Aorta (tissue), 5 donors: ENCODE measurements at regions not wholly inside any gene's neighbourhood (a gene's known extent, or its start where the extent isn't known, plus 50 kb on each side); places are given as distances from the start of the nearest gene placed in this dataset.

Source experiments
- ATAC-seq: fragments of 200-7000 bp; cut with Tn5 transposase; one replicate; pipeline ENCODE4 v1.9.1; 2022; ENCODE audit warnings: moderate library complexity; ENCODE audit not compliant: low FRiP score
- DNase-seq, 2 donors: peaks; one replicate each; pipeline ENCODE4 v3.0.0-alpha.2; 2020
- H3K27ac ChIP-seq, 2 donors: one replicate each; pipeline ENCODE4 v1.5.1; 2013; ENCODE audit warnings: low read length in 2 of 2, mild to moderate bottlenecking in 2 of 2, moderate library complexity in 2 of 2, control low read depth in 1 of 2, inconsistent platforms in 1 of 2, low read depth in 1 of 2
- H3K27me3 ChIP-seq, 2 donors: one replicate each; pipeline ENCODE4 v1.6.1; 2013; ENCODE audit warnings: control low read depth in 1 of 2, low read length in 1 of 2, mild to moderate bottlenecking in 1 of 2, moderate library complexity in 1 of 2; ENCODE audit not compliant: insufficient read depth in 2 of 2, control insufficient read depth in 1 of 2
- H3K36me3 ChIP-seq, 2 donors: one replicate each; pipeline ENCODE4 v1.6.1; 2013; ENCODE audit warnings: control low read depth in 1 of 2, low read length in 1 of 2, mild to moderate bottlenecking in 1 of 2; ENCODE audit not compliant: insufficient read depth in 2 of 2, control insufficient read depth in 1 of 2
- H3K4me1 ChIP-seq, 2 donors: one replicate each; pipeline ENCODE4 v1.6.1; 2013; ENCODE audit warnings: low read length in 2 of 2, control low read depth in 1 of 2, mild to moderate bottlenecking in 1 of 2, moderate library complexity in 1 of 2; ENCODE audit not compliant: insufficient read depth in 2 of 2, control insufficient read depth in 1 of 2
- H3K4me3 ChIP-seq, 2 donors: one replicate each; pipeline ENCODE4 v1.5.1; 2013; ENCODE audit warnings: low read length in 2 of 2, control low read depth in 1 of 2, mild to moderate bottlenecking in 1 of 2
- H3K9me3 ChIP-seq: one replicate; pipeline ENCODE4 v1.6.1; 2013; ENCODE audit warnings: mild to moderate bottlenecking, low read length; ENCODE audit not compliant: control insufficient read depth
- WGBS, 2 donors: extraction: QIAGEN DNeasy Blood & Tissue Kit; methylation state at CpG; one replicate each; pipeline ENCODE4 v1.1.7; 2013; 5-methylcytosine and 5-hydroxymethylcytosine counted together
- intact Hi-C, 2 donors: fragments of 100-400 bp; cut with DNase I; formaldehyde crosslinking; loops; one replicate each; pipeline versions ENCODE4 v1.14.2 to v1.15.0; 2022
- donor health status: healthy with polysubstance abuse.
- donor health status: Bipolar disorder and iron deficiency.
- donor health status: DM: no; HTN: no; CAD: no.
- donor health status: DM: no; HTN: no; CAD: no.
- donor health status: DM: yes; HTN: yes; CAD: no.

GRCh38 chr2:107285621-107286299, 399.8 kb upstream of the ST6GAL2 start:
- H3K27me3 ChIP-seq, result no peaks in the 10 kb centered on the region
- no peak overlapping the region for H3K27ac ChIP-seq
- 95 to 98% methylated on average over 3 of the region's 3 CpGs for WGBS, 2 donors
- no peak overlapping the region for H3K4me3 ChIP-seq
- DNase-seq (no peak), ATAC-seq (no peak)
- intact Hi-C loops, result no loop called here
- H3K4me1 ChIP-seq, result no peaks in the 10 kb centered on the region
- H3K36me3 ChIP-seq, result no peaks in the 10 kb centered on the region
- H3K9me3 ChIP-seq, result no peaks in the 10 kb centered on the region

GRCh38 chr2:107290041-107290440, 404.1 kb upstream of the ST6GAL2 start:
- DNase-seq (no peak), ATAC-seq (no peak)
- intact Hi-C loops, result no loop called here
- no peaks in the 10 kb centered on the region for H3K9me3 ChIP-seq
- no peaks in the 10 kb centered on the region for H3K4me1 ChIP-seq
- WGBS, 2 donors, result 91 to 93% methylated on average over 3 of the region's 3 CpGs
- no peak overlapping the region for H3K4me3 ChIP-seq
- H3K27ac ChIP-seq, result no peak overlapping the region
- no peaks in the 10 kb centered on the region for H3K36me3 ChIP-seq
- H3K27me3 ChIP-seq, result no peaks in the 10 kb centered on the region

DNA sequence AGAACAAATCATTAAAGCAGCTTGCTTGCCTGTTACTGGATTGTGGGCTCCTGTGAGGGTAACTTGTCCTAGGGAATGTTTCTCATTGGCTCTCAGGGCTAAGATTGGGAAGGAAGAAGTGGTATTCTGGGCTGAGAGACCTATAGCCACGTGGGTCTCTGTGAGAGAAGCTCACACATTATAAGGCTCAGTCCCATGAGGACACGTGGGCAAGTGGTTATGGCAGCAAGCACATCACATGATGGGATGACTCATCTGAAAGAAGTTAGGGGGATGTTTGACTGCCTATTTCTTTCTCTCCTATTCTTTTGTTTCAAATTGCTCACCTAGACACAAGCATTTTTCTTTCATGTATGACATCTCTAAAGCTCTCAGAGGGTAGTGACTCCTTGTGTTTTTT, 418.0 kb upstream of the ST6GAL2 start:
- Histone ChIP-seq H3K4me1 (no peaks in the 10 kb centered on the region), H3K27me3 (no peaks in the 10 kb centered on the region), H3K9me3 (no peaks in the 10 kb centered on the region), H3K27ac (no peak overlapping the region), H3K4me3 (no peak overlapping the region), H3K36me3 (no peaks in the 10 kb centered on the region)
- DNase-seq, result no peak
- 37 to 49% methylated on average over 2 of the region's 2 CpGs for WGBS, 2 donors
- intact Hi-C loops, result no loop called here
- no peak for ATAC-seq

GRCh38 chr2:107305966-107306365, 420.0 kb upstream of the ST6GAL2 start:
- H3K36me3 ChIP-seq, result no peaks in the 10 kb centered on the region
- no peaks in the 10 kb centered on the region for H3K9me3 ChIP-seq
- DNase-seq, result no peak
- no peak overlapping the region for H3K27ac ChIP-seq
- no peak for ATAC-seq
- no peak overlapping the region for H3K4me3 ChIP-seq
- no peaks in the 10 kb centered on the region for H3K27me3 ChIP-seq
- H3K4me1 ChIP-seq, result no peaks in the 10 kb centered on the region
- WGBS, 2 donors, result 66 to 72% methylated on average over 4 of the region's 4 CpGs
- intact Hi-C loops, result loop anchor here in 1 of 2 donors (5.0 kb wide), 1 partner anchor 111 kb away; no protein-coding TSS in a partner anchor

GRCh38 chr2:107306881-107307280, 420.9 kb upstream of the ST6GAL2 start:
- intact Hi-C loops, result loop anchor here in 1 of 2 donors (5.0 kb wide), 1 partner anchor 110 kb away; no protein-coding TSS in a partner anchor
- Histone ChIP-seq H3K4me3 (no peak overlapping the region), H3K9me3 (no peaks in the 10 kb centered on the region), H3K27me3 (no peaks in the 10 kb centered on the region), H3K27ac (no peak overlapping the region), H3K4me1 (no peaks in the 10 kb centered on the region), H3K36me3 (no peaks in the 10 kb centered on the region)
- DNase-seq (no peak), ATAC-seq (no peak)
- 77 to 81% methylated on average over 2 of the region's 2 CpGs for WGBS, 2 donors

GRCh38 chr2:107308835-107309234, 422.9 kb upstream of the ST6GAL2 start:
- no peaks in the 10 kb centered on the region for H3K9me3 ChIP-seq
- no peaks in the 10 kb centered on the region for H3K27me3 ChIP-seq
- no peak overlapping the region for H3K4me3 ChIP-seq
- ATAC-seq (no peak), DNase-seq (no peak)
- WGBS, 2 donors, result 3 to 9% methylated on average over 1 of the region's 1 CpG
- intact Hi-C loops, result loop anchor here in 1 of 2 donors (5.0 kb wide), 1 partner anchor 108 kb away; no protein-coding TSS in a partner anchor
- H3K4me1 ChIP-seq, result no peaks in the 10 kb centered on the region
- H3K36me3 ChIP-seq, result no peaks in the 10 kb centered on the region
- H3K27ac ChIP-seq, result no peak overlapping the region

DNA sequence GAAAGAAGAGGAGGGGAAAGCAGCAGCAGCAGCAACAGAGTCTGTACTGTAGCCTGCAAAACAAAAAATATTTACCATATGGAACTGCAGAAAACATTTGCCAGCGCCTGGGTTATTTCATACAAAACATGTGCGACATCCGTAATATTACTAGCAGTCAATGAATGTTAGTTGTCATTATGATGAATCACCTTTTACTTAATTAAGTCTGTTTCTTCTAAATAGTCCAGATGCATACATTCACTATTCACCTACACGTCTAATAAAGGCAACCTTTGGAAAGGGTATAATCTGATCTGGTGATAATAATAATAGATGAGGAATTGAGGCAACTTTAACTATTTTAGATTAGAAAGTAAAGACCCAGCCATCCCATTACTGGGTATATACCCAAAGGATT, 426.3 kb upstream of the ST6GAL2 start:
- no peak for ATAC-seq
- intact Hi-C loops, result no loop called here
- Histone ChIP-seq H3K4me3 (no peak overlapping the region), H3K4me1 (no peaks in the 10 kb centered on the region), H3K36me3 (no peaks in the 10 kb centered on the region), H3K27me3 (no peaks in the 10 kb centered on the region), H3K27ac (no peak overlapping the region), H3K9me3 (no peaks in the 10 kb centered on the region)
- 95 to 96% methylated on average over 4 of the region's 4 CpGs for WGBS, 2 donors
- DNase-seq, result no peak

DNA sequence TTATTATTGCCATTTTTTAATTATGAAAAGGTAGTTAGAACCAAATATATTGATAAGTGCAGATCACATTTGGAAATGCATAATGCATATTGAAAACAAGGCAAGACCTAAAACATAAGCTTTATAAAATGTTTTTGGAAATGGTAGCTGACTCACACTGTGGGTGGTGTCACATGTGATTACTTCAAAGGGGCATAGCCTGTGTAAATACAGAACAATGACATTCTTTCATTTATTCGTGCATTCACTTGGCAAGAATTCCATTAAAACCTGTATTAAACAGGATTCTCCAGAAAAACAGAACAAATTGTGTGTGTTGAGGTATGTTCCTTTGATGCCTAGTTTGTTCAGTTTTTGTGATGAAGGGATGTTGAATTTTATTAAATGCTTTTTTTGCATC, 427.3 kb upstream of the ST6GAL2 start:
- no peak for DNase-seq
- 16 to 20% methylated on average over 1 of the region's 1 CpG for WGBS, 2 donors
- Histone ChIP-seq H3K27ac (no peak overlapping the region), H3K4me3 (no peak overlapping the region), H3K4me1 (no peaks in the 10 kb centered on the region), H3K27me3 (no peaks in the 10 kb centered on the region), H3K36me3 (no peaks in the 10 kb centered on the region), H3K9me3 (no peaks in the 10 kb centered on the region)
- ATAC-seq, result no peak
- intact Hi-C loops, result no loop called here

DNA sequence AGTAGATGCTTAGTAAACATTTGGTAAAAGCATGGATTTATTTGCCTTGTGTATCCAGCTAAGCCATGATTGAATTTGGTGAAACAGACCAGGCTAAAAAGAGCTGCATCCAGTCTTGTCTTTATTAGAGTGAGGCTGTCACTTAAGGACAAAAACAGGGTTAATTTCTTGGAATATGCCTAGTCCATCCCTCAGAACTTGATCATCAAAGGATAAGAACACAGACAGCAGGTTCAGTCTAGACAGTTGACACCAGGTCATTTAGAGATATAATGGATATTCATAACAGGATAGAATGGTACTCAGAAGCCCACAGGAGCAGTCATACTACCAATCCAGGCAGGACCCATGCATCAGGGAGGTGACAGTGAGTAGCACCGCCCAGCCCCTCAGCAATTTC, 434.9 kb upstream of the ST6GAL2 start:
- Histone ChIP-seq H3K36me3 (no peaks in the 10 kb centered on the region), H3K27me3 (no peaks in the 10 kb centered on the region), H3K4me1 (peaks cover under 1 to 3% of the 10 kb centered on the region in 2 donors), H3K9me3 (no peaks in the 10 kb centered on the region), H3K27ac (no peak overlapping the region), H3K4me3 (no peak overlapping the region)
- DNase-seq (no peak), ATAC-seq (no peak)
- intact Hi-C loops, result no loop called here
- WGBS, 2 donors, result 98 to 100% methylated on average over 1 of the region's 1 CpG
